OCI-LY7 (cell line): ENCODE measurements at regions not wholly inside any gene's neighbourhood (a gene's known extent, or its start where the extent isn't known, plus 50 kb on each side); places are given as distances from the start of the nearest gene placed in this dataset.

Source experiments
- BruUV-seq: library from RNA; stranded (reverse); fragments of 400-500 nt; replicated peaks from 2 replicates; lab custom pipeline; 2021; lab: Mats Ljungman, UMichigan
- CTCF ChIA-PET: fragments of 300-600 bp; sonication (Branson Sonifier 250); formaldehyde crosslinking; loops from one replicate; lab custom pipeline; 2022; ENCODE audit warnings: antibody characterized with exemption; ENCODE audit not compliant: unreplicated experiment; lab: Charles Lee
- POLR2A ChIA-PET: fragments of 300-600 bp; sonication (Branson Sonifier 250); formaldehyde crosslinking; loops from one replicate; lab custom pipeline; 2022; ENCODE audit warnings: antibody characterized with exemption; lab: Charles Lee
- DNase-seq: peaks from one replicate; pipeline ENCODE4 v3.0.0-alpha.2; 2015; ENCODE audit warnings: low spot score
- H2AFZ ChIP-seq: fragments of 200-600 bp; sonication (generic), shearing (Covaris generic); 2 replicates; pipeline ENCODE4 v1.6.1; 2014; ENCODE audit warnings: mild to moderate bottlenecking, antibody characterized with exemption, low read length, moderate library complexity
- H3K27ac ChIP-seq: fragments of 200-600 bp; sonication (generic); 2 replicates; pipeline ENCODE4 v1.5.1; 2014; ENCODE audit warnings: mixed run types, low read depth, mild to moderate bottlenecking, moderate library complexity, low read length, inconsistent platforms; ENCODE audit not compliant: poor library complexity, severe bottlenecking
- H3K36me3 ChIP-seq: fragments of 200-600 bp; sonication (generic); 2 replicates; pipeline ENCODE4 v1.6.1; 2014; ENCODE audit warnings: mild to moderate bottlenecking, antibody characterized with exemption, low read length, moderate library complexity, mixed read lengths; ENCODE audit not compliant: insufficient read depth
- H3K4me1 ChIP-seq: fragments of 200-600 bp; sonication (generic); 2 replicates; pipeline ENCODE4 v1.5.1; 2014; ENCODE audit warnings: mild to moderate bottlenecking, low read length; ENCODE audit not compliant: insufficient read depth, poor library complexity, severe bottlenecking
- H3K4me2 ChIP-seq: fragments of 200-600 bp; sonication (generic); 2 replicates; pipeline ENCODE4 v1.6.1; 2014; ENCODE audit warnings: mild to moderate bottlenecking, low read length
- H3K4me3 ChIP-seq: fragments of 200-600 bp; sonication (generic); 2 replicates; pipeline ENCODE4 v1.5.1; 2014; ENCODE audit warnings: mild to moderate bottlenecking, low read depth, low read length; ENCODE audit not compliant: poor library complexity, severe bottlenecking
- H3K79me2 ChIP-seq: fragments of 200-600 bp; sonication (generic); 2 replicates; pipeline ENCODE4 v1.6.1; 2016; ENCODE audit warnings: low read depth, mild to moderate bottlenecking, low read length, moderate library complexity, mixed read lengths; ENCODE audit not compliant: insufficient read depth
- H3K9me2 ChIP-seq: fragments of 200-600 bp; sonication (generic); 2 replicates; pipeline ENCODE4 v1.6.1; 2016; ENCODE audit warnings: mild to moderate bottlenecking, low read length, mixed read lengths; ENCODE audit not compliant: insufficient read depth
- H3K9me3 ChIP-seq: fragments of 200-600 bp; sonication (generic); 2 replicates; pipeline ENCODE4 v1.6.1; 2014; ENCODE audit warnings: mild to moderate bottlenecking, mixed run types, low read length, mixed read lengths
- H4K20me1 ChIP-seq: fragments of 200-600 bp; sonication (generic); 2 replicates; pipeline ENCODE4 v1.6.1; 2014; ENCODE audit warnings: mild to moderate bottlenecking, antibody characterized with exemption, low read length, moderate library complexity, mixed read lengths; ENCODE audit not compliant: insufficient read depth
- CTCF ChIP-seq: fragments of 200-600 bp; sonication (generic); conservative IDR thresholded peaks from 2 replicates; pipeline ENCODE4 v1.5.1; 2014; ENCODE audit warnings: mild to moderate bottlenecking, antibody characterized with exemption, low read length, moderate library complexity, mixed read lengths
- EZH2phosphoT487 ChIP-seq: fragments of 200-600 bp; sonication (generic); IDR thresholded peaks from 2 replicates; pipeline ENCODE4 v1.6.1; 2018; ENCODE audit warnings: low read depth, borderline replicate concordance, mild to moderate bottlenecking, mixed run types, antibody characterized with exemption, low read length, moderate library complexity, mixed read lengths
- intact Hi-C: fragments of 100-400 bp; cut with micrococcal nuclease; formaldehyde crosslinking; loops from one replicate; pipeline ENCODE4 v1.10.0; 2022; ENCODE audit not compliant: unreplicated experiment

GRCh38 chr2:5923957-5924945, 232.1 kb downstream of the SOX11 start:
- no peaks in the 10 kb centered on the region for H3K9me3 ChIP-seq
- no peaks in the 10 kb centered on the region for H3K36me3 ChIP-seq
- H3K4me1 ChIP-seq = peaks cover 4% of the 10 kb centered on the region
- H3K79me2 ChIP-seq = no peaks in the 10 kb centered on the region
- H3K27ac ChIP-seq = no peak overlapping the region
- no peaks in the 10 kb centered on the region for H3K9me2 ChIP-seq
- no peak overlapping the region for H3K4me3 ChIP-seq
- H2AFZ ChIP-seq = no peak overlapping the region
- no TSS peak for BruUV-seq
- CTCF ChIA-PET = no interaction called here
- H4K20me1 ChIP-seq = no peaks in the 10 kb centered on the region
- intact Hi-C loops = no loop called here
- POLR2A ChIA-PET = interaction anchor here (0.5 to 0.7 kb wide), 4 partner anchors 39 to 570 kb away, joined by 3 to 4 read pairs (median 3); no protein-coding TSS in a partner anchor
- DNase-seq = no peak
- TF ChIP-seq EZH2phosphoT487 (no peak), CTCF (no peak)
- no peak overlapping the region for H3K4me2 ChIP-seq

- Histone ChIP-seq H3K79me2 (no peaks in the 10 kb centered on the region), H3K9me2 (no peaks in the 10 kb centered on the region), H3K36me3 (no peaks in the 10 kb centered on the region), H3K9me3 (no peaks in the 10 kb centered on the region), H3K27ac (no peak overlapping the region), H3K4me3 (no peak overlapping the region), H3K4me2 (no peak overlapping the region), H4K20me1 (no peaks in the 10 kb centered on the region), H2AFZ (no peak overlapping the region), H3K4me1 (peaks cover 4% of the 10 kb centered on the region)
- intact Hi-C loops = no loop called here
- BruUV-seq = no TSS peak
- TF ChIP-seq CTCF (no peak), EZH2phosphoT487 (no peak)
- DNase-seq = no peak
- CTCF ChIA-PET = no interaction called here
- POLR2A ChIA-PET = interaction anchor here (1.1 kb wide), 1 partner anchor 8 kb away, joined by 3 read pairs; no protein-coding TSS in a partner anchor
These were observed 233.4 kb downstream of the SOX11 start for GRCh38 chr2:5925604-5926003.
